NOMO-1 treated with DMSO at 0.1 percent for 48 hours (cell line): ENCODE measurements at regions not wholly inside any gene's neighbourhood (a gene's known extent, or its start where the extent isn't known, plus 50 kb on each side); places are given as distances from the start of the nearest gene placed in this dataset.
"Not testable (repeated sequence)": the region's sequence is repeated elsewhere in the genome, so short reads cannot be mapped to it uniquely, and the experiment has no call there.

ENCODE experiments used
- DNase-seq: peaks from one replicate; lab custom pipeline; 2025; ENCODE audit not compliant: unreplicated experiment; lab: John Stamatoyannopoulos, UW

GRCh38 chr5:56311306-56311905, 78.3 kb upstream of the ANKRD55 start:
- no peak for DNase-seq

- no peak for DNase-seq
These were observed 77.6 kb upstream of the ANKRD55 start for GRCh38 chr5:56310711-56311204.

DNA sequence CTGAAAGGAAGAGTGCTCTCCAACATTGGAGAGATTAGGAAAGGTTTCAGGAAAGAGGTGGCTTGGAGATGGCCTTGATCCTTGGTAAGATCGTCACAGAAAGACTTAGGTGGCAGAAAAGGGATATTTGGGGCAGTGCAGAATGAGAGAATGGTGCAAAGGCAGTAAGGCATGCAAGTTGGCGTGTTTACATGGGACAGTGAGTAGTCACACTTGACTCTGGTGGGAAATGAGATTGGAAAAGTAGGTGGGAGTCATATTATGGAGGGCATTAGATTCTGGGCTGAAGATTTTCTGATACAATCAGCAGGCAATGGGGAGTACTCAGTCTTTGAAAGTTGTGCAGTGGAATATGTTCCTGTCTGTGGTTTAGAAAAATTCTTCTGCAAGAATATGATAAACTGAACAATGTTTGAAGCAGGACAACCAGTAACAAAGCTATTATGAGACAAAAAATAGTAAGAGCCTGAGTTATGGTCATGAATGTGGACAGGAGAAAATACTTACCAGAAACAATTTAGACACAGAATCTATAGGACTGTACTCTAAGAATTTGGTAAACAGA, 76.2 kb upstream of the ANKRD55 start:
- no peak for DNase-seq

- DNase-seq, result no peak
These were observed 74.7 kb upstream of the ANKRD55 start for GRCh38 chr5:56307714-56308333.

DNA sequence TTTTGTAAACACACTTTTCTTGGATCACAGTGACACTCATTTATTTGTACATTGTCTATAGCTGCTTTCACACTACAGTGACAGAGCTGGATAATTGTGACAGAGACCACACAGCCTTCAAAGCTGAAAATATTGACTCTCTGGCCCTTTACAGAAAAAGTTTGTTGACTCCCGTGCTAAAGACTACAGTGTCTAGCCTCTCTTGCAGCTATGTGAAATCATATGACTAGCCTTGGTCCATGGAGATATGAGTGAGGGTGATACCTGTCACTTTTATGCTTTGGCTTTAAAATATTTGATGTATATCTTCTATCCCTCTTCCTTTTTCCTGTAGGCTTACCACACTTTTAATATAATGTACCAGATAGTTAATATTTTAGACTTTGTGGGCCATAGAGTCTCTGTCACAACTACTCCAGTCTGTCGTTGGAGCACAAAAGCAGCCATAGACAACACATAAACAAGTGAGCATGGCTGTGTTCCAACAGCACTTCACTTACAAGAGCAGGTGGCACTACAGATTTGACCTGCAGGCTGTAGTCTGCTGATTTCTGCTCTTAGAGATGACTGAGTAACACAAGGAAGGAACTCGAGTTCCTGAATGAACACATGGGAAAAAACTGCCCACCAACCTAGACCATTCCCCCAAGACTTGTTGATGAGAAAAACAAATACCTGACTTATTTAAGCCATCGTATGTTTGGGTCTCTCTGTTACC, 73.5 kb upstream of the ANKRD55 start:
- no peak for DNase-seq

DNA sequence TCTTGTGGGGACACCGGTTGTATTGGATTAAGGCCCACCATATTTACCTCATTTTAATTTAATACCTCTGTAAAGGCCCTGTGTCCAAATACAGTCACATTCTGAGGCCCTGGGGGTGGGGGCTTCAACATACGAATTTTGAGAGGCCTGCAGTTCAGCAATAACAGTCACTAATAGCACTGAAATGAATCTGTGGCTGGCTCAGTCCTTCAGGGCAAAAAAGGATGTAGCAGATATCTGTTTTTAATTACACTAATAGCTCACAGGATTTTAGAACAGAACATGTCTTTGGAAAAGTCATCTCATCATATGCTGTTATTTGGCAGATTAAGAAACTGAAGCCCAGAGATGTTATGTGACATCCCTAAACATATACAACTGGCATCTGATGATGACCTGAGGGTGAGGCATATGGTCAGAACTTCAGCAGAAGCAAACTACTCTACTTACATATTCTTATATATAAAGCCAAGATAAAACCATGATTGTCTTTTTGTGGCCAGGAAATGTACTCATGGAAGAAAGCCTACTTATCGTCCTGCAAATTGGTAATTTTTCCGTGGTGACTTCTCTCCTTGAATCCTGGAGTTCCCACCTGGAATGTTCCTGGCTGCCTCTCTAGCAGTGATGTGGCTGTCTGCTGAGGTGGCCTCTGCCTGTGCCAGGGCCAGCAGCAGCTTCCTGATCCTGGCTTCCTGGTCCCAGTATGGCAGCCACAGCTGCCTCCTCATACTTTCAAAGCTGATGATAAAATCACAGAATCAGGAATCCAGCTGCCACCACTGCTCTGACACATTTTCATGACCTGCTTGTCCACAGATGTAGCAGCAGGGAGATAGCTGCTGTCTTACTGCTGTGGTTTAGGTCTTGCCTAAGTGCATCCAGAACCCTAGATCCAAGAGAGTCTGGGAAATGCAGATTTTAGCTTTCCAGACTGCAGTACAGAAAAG, 72.1 kb upstream of the ANKRD55 start:
- no peak for DNase-seq

GRCh38 chr5:56303511-56303910, 70.4 kb upstream of the ANKRD55 start:
- DNase-seq, result no peak

GRCh38 chr5:56302027-56302426, 68.9 kb upstream of the ANKRD55 start:
- no peak for DNase-seq

GRCh38 chr5:56301069-56301468, 67.9 kb upstream of the ANKRD55 start:
- DNase-seq, result no peak

DNA sequence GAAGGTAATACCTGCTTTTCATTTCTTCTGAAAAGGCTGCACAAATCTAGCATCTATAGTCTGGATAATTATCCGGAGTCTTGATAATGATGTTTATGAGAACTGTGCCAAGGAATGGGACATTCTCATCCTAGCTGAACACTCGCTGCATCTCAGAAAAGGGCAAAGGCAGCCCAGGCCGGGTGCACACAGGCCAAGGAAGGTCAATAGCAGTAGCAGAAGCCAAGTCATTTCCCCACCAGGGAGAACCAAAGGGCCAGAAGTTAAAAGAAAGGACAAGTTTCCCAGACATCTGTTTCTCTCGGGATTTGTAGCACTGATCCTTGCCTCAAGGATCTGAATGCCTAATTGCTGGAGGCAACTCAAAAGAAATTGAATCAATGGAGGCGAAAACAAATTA, 66.1 kb upstream of the ANKRD55 start:
- no peak for DNase-seq

GRCh38 chr5:56298336-56299090, 65.4 kb upstream of the ANKRD55 start:
- no peak for DNase-seq

- DNase-seq, result no peak
These were observed 64.7 kb upstream of the ANKRD55 start for GRCh38 chr5:56297851-56298250.

DNA sequence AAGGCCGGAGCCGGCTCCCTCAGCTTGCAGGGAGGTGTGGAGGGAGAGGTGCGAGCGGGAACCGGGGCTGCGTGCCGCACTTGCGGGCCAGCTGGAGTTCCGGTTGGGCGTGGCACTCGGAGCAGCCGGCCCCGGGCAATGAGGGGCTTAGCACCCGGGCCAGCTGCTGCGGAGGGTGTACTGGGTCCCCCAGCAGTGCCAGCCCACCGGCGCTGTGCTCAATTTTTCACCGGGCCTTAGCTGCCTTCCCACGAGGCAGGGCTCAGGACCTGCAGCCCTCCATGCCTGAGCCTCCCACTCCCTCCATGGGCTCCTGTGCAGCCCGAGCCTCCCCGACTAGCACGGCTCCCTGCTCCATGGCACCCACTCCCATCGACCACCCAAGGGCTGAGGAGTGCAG, 62.2 kb upstream of the ANKRD55 start:
- not testable (repeated sequence) for DNase-seq

GRCh38 chr5:56294354-56294753, 61.2 kb upstream of the ANKRD55 start:
- no peak for DNase-seq

DNA sequence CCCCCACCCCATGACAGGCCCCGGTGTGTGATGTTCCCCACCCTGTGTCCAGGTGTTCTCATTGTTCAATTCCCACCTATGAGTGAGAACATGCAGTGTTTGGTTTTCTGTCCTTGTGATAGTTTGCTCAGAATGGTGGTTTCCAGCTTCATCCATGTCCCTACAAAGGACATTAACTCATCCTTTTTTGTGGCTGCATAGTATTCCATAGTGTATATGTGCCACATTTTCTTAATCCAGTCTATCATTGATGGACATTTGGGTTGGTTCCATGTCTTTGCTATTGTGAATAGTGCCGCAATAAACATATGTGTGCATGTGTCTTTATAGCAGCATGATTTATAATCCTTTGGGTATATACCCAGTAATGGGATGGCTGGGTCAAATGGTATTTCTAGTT, 59.7 kb upstream of the ANKRD55 start:
- DNase-seq, result not testable (repeated sequence)

GRCh38 chr5:56291661-56292374, 58.7 kb upstream of the ANKRD55 start:
- no peak for DNase-seq

- DNase-seq, result no peak
These were observed 58.0 kb upstream of the ANKRD55 start for GRCh38 chr5:56291079-56291643.

GRCh38 chr5:56290378-56291078, 57.4 kb upstream of the ANKRD55 start:
- no peak for DNase-seq

DNA sequence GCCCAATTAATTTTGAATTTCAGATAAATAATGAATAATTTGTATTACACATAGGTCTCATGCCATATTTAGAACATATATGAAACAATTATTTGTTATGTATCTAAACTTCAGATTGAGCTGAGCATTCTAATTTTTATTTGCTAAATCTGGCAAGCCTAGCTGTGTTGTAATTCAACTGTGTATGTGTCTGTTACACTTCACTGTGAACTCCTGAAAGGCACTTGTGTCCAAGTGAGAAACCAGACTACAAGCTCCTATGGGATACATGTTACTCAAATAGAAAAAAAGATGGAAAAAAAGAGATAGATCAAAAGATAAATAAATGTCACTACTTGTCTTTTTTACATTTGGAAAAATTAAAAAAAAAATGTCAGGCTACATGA, 56.5 kb upstream of the ANKRD55 start:
- DNase-seq, result no peak
